Duodenal mucosa (tissue), 2 donors: ENCODE measurements at regions not wholly inside any gene's neighbourhood (a gene's known extent, or its start where the extent isn't known, plus 50 kb on each side); places are given as distances from the start of the nearest gene placed in this dataset.
"Not testable (repeated sequence)": the region's sequence is repeated elsewhere in the genome, so short reads cannot be mapped to it uniquely, and the experiment has no call there.

ENCODE experiments used
- H3K27ac ChIP-seq: one replicate; pipeline ENCODE4 v1.7.0; 2013; ENCODE audit warnings: low read depth, low read length
- H3K27me3 ChIP-seq, 2 donors: one replicate each; pipeline ENCODE4 v1.7.0; 2013; ENCODE audit warnings: low read length in 2 of 2, control low read depth in 1 of 2; ENCODE audit not compliant: insufficient read depth in 2 of 2, control insufficient read depth in 1 of 2
- H3K36me3 ChIP-seq, 2 donors: one replicate each; pipeline ENCODE4 v1.7.0; 2013; ENCODE audit warnings: low read length in 2 of 2, control low read depth in 1 of 2; ENCODE audit not compliant: insufficient read depth in 2 of 2, control insufficient read depth in 1 of 2
- H3K4me1 ChIP-seq, 2 donors: one replicate each; pipeline ENCODE4 v1.7.0; 2013; ENCODE audit warnings: low read length in 2 of 2, control low read depth in 1 of 2; ENCODE audit not compliant: insufficient read depth in 2 of 2, control insufficient read depth in 1 of 2
- H3K4me3 ChIP-seq, 2 donors: one replicate each; pipeline ENCODE4 v1.7.0; 2013; ENCODE audit warnings: low read length in 2 of 2, low read depth in 1 of 2
- H3K9ac ChIP-seq, 2 donors: one replicate each; pipeline ENCODE4 v1.7.0; 2013; ENCODE audit warnings: low read length in 2 of 2, low read depth in 1 of 2
- H3K9me3 ChIP-seq, 2 donors: one replicate each; pipeline ENCODE4 v1.7.0; 2013; ENCODE audit warnings: low read length in 2 of 2, control low read depth in 1 of 2; ENCODE audit not compliant: control insufficient read depth in 1 of 2

DNA sequence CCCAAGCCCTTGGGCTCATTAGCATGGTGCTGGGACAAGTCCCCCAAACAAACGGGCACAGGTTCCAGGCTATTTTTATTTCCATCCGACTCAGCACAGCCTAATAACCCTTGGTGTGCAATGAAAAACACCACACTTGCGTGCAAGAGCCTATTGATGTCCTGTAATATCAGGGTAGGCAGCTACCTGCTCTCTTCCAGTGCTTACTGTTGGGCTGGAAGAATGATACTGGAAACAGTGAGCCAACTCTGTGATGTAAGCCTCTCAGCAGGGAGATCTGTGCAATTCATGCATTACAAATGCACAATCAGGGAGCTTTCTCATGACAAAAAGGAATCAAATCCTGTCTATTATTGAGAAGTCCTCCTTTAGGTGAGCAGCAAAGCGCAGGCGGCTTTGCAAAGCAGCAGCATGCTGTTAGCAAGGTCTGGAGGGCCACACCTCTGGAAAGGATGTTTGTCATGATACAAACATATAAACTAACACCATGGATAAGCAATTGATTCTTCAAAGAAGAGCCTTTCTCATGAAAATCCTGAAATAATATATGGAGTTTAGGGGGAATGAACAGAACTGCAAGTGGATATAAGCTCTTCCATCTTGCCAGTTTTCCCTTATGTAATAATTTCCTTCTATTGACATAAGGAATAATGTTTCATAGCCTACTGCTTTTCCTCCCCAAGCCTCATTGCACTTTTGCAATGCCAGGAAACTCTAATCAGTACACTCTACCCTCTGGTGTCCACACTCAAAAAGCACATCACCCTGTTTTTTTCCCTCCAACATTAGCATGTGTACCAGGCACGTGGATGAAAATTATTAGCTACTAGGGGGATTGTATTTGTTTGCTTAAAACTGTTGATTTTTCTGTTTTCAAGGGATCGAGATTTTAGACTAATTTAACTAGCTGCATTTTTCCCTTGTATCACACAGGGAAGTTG lies 151.1 kb downstream of the ATP6V0E2 start:
- not testable (repeated sequence) for H3K4me1 ChIP-seq, H3K9ac ChIP-seq, H3K27ac ChIP-seq, H3K4me3 ChIP-seq, H3K27me3 ChIP-seq, H3K9me3 ChIP-seq, H3K36me3 ChIP-seq

DNA sequence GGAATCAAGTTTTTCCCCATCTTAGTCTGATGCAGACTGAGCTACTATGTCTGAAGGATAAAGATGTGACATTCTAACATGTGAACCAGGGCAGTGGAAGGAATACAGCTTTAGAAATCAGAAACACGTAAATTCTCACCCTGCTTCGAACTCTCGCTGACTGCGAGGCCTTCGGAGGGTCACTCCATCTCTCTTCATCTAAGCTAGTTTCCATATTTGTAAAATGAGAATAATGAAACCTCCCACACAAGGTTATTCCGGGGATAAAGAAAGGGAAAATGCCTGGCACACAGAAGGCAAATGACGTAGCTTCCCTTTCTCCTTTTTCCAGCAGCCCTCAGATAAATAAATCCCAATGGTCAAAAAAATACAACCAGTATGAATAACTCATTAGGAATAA lies 152.0 kb downstream of the ATP6V0E2 start:
- not testable (repeated sequence) for H3K27ac ChIP-seq, H3K27me3 ChIP-seq, H3K4me1 ChIP-seq, H3K9ac ChIP-seq, H3K9me3 ChIP-seq, H3K36me3 ChIP-seq, H3K4me3 ChIP-seq

DNA sequence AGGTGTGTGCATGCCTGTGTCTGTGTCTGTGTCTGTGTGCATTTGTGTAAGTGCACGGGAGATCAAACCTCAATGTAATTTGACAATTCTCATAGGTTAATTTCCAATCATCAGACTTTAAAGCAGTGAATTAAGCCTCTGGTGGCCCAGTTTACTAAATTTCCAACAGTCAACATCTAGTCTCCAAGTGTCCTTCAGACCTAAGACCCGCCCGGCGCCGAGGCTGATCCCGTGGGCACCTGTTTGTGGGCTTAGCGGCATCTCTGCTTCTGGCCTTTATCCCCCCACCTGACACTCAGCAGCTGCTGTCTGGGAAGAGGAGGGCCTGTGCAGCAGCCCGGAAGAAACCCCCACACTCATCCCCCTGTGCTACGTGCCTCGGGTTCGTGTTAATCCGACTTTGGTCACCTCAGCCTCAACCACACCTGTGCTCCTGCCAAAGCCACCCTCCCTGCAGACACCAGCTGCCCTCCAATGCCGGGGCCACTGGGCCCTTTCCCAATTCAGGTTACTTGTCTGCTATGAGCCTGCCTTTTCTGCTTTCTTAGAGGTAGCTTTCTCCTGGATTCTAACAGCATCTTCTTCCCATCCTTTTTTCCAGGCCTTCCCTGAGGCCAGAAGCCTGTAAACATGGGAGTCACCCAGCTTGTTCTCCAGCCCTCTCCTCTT lies 154.7 kb downstream of the ATP6V0E2 start:
- H3K36me3 ChIP-seq, H3K4me1 ChIP-seq, H3K9ac ChIP-seq, H3K27ac ChIP-seq, H3K9me3 ChIP-seq, H3K4me3 ChIP-seq, H3K27me3 ChIP-seq: not testable (repeated sequence)

DNA sequence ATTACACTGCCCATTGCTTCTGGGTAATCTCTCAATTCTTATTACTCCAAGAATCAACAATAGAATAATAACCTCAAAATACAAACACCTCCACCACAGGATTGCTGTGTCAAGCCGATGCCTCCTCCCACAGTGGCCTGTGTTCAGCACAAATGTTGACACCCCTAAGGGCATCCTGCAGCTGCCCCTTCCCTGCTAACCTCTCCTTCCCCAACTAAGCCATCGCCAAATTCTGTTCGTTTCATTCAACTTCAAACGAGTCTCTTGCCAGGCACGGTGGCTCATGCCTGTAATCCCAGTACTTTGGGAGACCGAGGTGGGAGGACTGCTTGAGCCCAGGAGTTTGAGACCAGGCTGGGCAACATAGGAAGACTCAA lies 155.2 kb downstream of the ATP6V0E2 start:
- H3K9ac ChIP-seq, H3K27me3 ChIP-seq, H3K4me1 ChIP-seq, H3K9me3 ChIP-seq, H3K4me3 ChIP-seq, H3K27ac ChIP-seq, H3K36me3 ChIP-seq: not testable (repeated sequence)

DNA sequence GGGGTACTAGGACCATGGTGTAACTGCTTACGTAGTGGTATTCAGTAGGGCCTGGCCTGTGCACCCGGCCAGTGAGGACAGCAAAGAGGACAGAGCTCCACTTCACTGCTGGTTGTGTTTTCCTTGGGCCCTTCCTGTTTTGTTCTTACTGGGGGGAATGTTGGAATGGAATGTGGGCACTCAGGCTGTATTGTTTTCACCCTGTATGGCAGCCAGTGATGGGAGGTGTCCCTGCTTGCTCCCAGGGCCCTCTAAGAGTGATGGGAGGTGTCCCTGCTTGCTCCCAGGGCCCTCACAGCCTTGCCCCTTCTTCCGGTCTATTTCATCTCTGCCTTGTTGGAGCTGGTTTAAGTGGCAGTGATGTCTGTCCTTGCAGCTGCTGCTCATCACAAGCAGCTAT lies 158.0 kb downstream of the ATP6V0E2 start:
- not testable (repeated sequence) for H3K4me1 ChIP-seq, H3K9me3 ChIP-seq, H3K36me3 ChIP-seq, H3K4me3 ChIP-seq, H3K27ac ChIP-seq, H3K9ac ChIP-seq, H3K27me3 ChIP-seq

DNA sequence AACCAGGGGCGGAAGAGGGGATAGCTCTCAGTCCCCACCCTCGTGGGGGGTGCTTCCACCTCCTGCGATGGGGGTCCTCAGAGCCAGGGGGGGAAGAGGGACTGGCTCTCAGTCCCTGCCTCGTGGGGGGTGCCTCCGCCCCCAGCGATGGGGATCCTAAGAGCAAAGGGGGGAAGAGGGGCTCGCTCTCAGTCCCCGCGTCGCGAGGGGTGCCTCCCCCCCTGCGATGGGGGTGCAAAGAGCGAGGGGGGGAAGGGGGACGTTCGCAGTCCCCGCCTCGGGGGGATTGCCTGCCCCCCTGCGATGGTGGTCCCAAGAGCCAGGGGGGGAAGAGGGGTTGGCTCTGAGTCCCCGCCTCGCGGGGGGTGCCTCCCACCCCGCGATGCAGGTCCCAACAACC lies 159.9 kb downstream of the ATP6V0E2 start:
- H3K27ac ChIP-seq, H3K9ac ChIP-seq, H3K27me3 ChIP-seq, H3K4me1 ChIP-seq, H3K36me3 ChIP-seq, H3K9me3 ChIP-seq, H3K4me3 ChIP-seq: not testable (repeated sequence)

DNA sequence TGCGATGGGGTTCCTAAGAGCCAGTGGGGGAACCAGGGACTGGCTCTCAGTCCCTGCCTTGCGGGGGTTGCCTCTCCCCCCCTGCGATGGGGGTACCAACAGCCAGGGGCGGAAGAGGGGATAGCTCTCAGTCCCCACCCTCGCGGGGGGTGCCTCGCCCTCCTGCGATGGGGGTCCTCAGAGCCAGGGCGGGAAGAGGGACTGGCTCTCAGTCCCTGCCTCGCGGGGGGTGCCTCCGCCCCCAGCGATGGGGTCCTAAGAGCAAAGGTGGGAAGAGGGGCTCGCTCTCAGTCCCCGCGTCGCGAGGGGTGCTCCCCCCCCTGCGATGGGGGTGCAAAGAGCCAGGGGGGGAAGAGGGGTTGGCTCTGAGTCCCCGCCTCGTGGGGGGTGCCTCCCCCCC lies 162.0 kb downstream of the ATP6V0E2 start:
- not testable (repeated sequence) for H3K4me1 ChIP-seq, H3K4me3 ChIP-seq, H3K36me3 ChIP-seq, H3K9me3 ChIP-seq, H3K9ac ChIP-seq, H3K27ac ChIP-seq, H3K27me3 ChIP-seq

DNA sequence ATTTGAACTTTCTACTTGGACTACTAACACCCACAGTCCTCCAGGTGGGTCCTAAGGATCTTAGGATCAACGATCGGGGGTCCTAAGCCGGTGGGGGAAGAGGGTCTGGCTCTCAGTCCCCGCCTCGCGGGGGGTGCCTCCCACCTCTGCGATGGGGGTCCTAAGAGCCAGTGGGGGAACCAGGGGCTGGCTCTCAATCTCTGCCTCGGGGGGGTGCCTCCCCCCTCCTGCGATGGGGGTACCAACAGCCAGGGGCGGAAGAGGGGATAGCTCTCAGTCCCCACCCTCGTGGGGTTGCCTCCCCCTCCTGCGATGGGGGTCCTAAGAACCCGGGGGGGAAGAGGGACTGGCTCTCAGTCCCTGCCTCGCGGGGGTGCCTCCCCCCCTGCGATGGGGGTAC lies 165.3 kb downstream of the ATP6V0E2 start:
- not testable (repeated sequence) for H3K4me3 ChIP-seq, H3K4me1 ChIP-seq, H3K27me3 ChIP-seq, H3K27ac ChIP-seq, H3K9me3 ChIP-seq, H3K36me3 ChIP-seq, H3K9ac ChIP-seq

DNA sequence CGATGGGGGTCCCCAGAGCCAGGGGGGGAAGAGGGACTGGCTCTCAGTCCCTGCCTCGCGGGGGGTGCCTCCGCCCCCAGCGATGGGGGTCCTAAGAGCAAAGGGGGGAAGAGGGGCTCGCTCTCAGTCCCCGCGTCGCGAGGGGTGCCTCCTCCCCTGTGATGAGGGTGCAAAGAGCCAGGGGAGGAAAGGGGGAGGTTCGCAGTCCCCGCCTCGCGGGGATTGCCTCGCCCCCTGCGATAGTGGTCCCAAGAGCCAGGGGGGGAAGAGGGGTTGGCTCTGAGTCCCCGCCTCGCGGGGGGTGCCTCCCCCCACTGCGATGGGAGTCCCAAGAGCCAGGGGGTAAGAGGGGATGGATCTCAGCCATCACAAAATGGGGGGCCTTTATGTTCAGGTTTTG lies 168.5 kb downstream of the ATP6V0E2 start:
- H3K4me3 ChIP-seq, H3K9ac ChIP-seq, H3K36me3 ChIP-seq, H3K27me3 ChIP-seq, H3K9me3 ChIP-seq, H3K27ac ChIP-seq, H3K4me1 ChIP-seq: not testable (repeated sequence)

DNA sequence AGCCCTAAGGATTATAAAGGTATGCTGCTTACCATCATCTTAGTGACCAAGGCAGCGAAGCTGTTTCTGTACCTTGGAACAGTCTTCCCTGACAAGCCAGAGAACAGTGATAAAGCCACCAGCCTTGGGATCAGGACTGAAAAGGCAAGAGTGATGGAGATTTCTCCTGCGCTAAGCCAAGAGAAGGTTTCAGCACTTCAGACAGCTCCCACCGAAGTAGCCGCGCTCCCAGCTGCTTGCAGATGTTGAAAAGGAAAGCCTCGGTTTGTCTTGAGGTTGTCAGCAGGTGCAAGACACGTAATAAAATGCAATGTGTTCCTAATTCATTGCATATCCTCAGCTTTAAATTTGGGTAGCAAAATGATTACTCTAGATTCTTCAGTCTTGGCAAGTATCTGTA lies 171.0 kb downstream of the ATP6V0E2 start:
- not testable (repeated sequence) for H3K4me1 ChIP-seq, H3K27me3 ChIP-seq, H3K27ac ChIP-seq, H3K9me3 ChIP-seq, H3K4me3 ChIP-seq, H3K9ac ChIP-seq, H3K36me3 ChIP-seq
